CD14-positive monocyte (primary cell): ENCODE measurements at regions not wholly inside any gene's neighbourhood (a gene's known extent, or its start where the extent isn't known, plus 50 kb on each side); places are given as distances from the start of the nearest gene placed in this dataset.
"Not testable (repeated sequence)": the region's sequence is repeated elsewhere in the genome, so short reads cannot be mapped to it uniquely, and the experiment has no call there.

Source experiments
- DNase-seq, 3 donors: peaks; one replicate each; pipeline ENCODE4 v3.0.0-alpha.2; 2011 to 2022
- H2AFZ ChIP-seq: 2 replicates; pipeline ENCODE4 v1.6.0; 2012; ENCODE audit warnings: mild to moderate bottlenecking, low read depth, low read length, inconsistent platforms; ENCODE audit not compliant: insufficient read depth, poor library complexity, severe bottlenecking
- H3K27ac ChIP-seq, 2 donors: 1 replicate in 1 of 2; 2 replicates in 1 of 2; pipeline ENCODE4 v1.5.1; 2012 to 2013; ENCODE audit warnings: low read length in 2 of 2, control low read depth in 1 of 2, inconsistent platforms in 1 of 2, low read depth in 1 of 2, mild to moderate bottlenecking in 1 of 2
- H3K27me3 ChIP-seq, 2 donors: one replicate each; pipeline versions ENCODE4 v1.6.0 to v1.6.1; 2011 to 2013; ENCODE audit warnings: low read length in 2 of 2; ENCODE audit not compliant: control insufficient read depth in 2 of 2, insufficient read depth in 2 of 2
- H3K36me3 ChIP-seq, 2 donors: replicated peaks in 1 of 2; 1 replicate in 1 of 2; 2 replicates in 1 of 2; pipeline versions ENCODE4 v1.5.1 to v1.6.1; 2012 to 2013; ENCODE audit warnings: low read length in 2 of 2, control low read depth in 1 of 2, inconsistent platforms in 1 of 2, mild to moderate bottlenecking in 1 of 2; ENCODE audit not compliant: insufficient read depth in 2 of 2, control insufficient read depth in 1 of 2
- H3K4me1 ChIP-seq, 2 donors: 1 replicate in 1 of 2; 2 replicates in 1 of 2; pipeline versions ENCODE4 v1.5.1 to v1.6.1; 2012 to 2013; ENCODE audit warnings: low read length in 2 of 2, control low read depth in 1 of 2, inconsistent platforms in 1 of 2, mild to moderate bottlenecking in 1 of 2, moderate library complexity in 1 of 2; ENCODE audit not compliant: insufficient read depth in 2 of 2, control insufficient read depth in 1 of 2
- H3K4me2 ChIP-seq: replicated peaks from 2 replicates; pipeline ENCODE3; 2012; ENCODE audit warnings: low read length, moderate library complexity, mild to moderate bottlenecking; ENCODE audit not compliant: poor library complexity, severe bottlenecking; ENCODE audit errors: extremely low read depth
- H3K4me3 ChIP-seq, 3 experiments: fragments of 200-600 bp in 1 of 3; sonication (generic) in 1 of 3; replicated peaks in 1 of 3; 1 replicate in 2 of 3; 2 replicates in 1 of 3; pipeline ENCODE4 v1.5.1; 2011 to 2013; ENCODE audit warnings: low read length in 3 of 3, mild to moderate bottlenecking in 3 of 3, control low read depth in 2 of 3, low read depth in 2 of 3, inconsistent platforms in 1 of 3, moderate library complexity in 1 of 3
- H3K79me2 ChIP-seq: 2 replicates; pipeline ENCODE4 v1.6.0; 2012; ENCODE audit warnings: mild to moderate bottlenecking, control low read depth, inconsistent platforms, low read length, moderate library complexity; ENCODE audit not compliant: insufficient read depth
- H3K9ac ChIP-seq: 2 replicates; pipeline ENCODE4 v1.6.0; 2017; ENCODE audit warnings: low read length, mild to moderate bottlenecking; ENCODE audit not compliant: insufficient read depth, poor library complexity, severe bottlenecking
- H3K9me3 ChIP-seq, 2 donors: replicated peaks in 1 of 2; 1 replicate in 1 of 2; 2 replicates in 1 of 2; pipeline versions ENCODE4 v1.5.1 to v1.6.1; 2012 to 2013; ENCODE audit warnings: low read length in 2 of 2, control low read depth in 1 of 2; ENCODE audit not compliant: control insufficient read depth in 1 of 2, insufficient read depth in 1 of 2
- H4K20me1 ChIP-seq: 2 replicates; pipeline ENCODE4 v1.6.0; 2012; ENCODE audit warnings: mild to moderate bottlenecking, low read length, control low read depth, moderate library complexity; ENCODE audit not compliant: insufficient read depth
- H3K27ac Mint-ChIP-seq, 7 donors: one replicate each; pipeline ENCODE4 v1.8.0; 2020; ENCODE audit warnings: mild to moderate bottlenecking in 7 of 7, mixed read lengths in 7 of 7, moderate library complexity in 6 of 7, inconsistent platforms in 2 of 7
- H3K27me3 Mint-ChIP-seq, 3 donors: one replicate each; pipeline ENCODE4 v1.8.0; 2021 to 2022; ENCODE audit warnings: low read depth in 3 of 3, mild to moderate bottlenecking in 3 of 3, mixed read lengths in 3 of 3, moderate library complexity in 3 of 3, inconsistent platforms in 1 of 3
- H3K36me3 Mint-ChIP-seq, 2 donors: one replicate each; pipeline ENCODE4 v1.8.0; 2020; ENCODE audit warnings: mixed read lengths in 2 of 2, inconsistent platforms in 1 of 2, mild to moderate bottlenecking in 1 of 2
- H3K4me1 Mint-ChIP-seq: one replicate; pipeline ENCODE4 v1.8.0; 2020; ENCODE audit warnings: mild to moderate bottlenecking, mixed read lengths
- H3K4me3 Mint-ChIP-seq, 2 donors: one replicate each; pipeline ENCODE4 v1.8.0; 2020; ENCODE audit warnings: mild to moderate bottlenecking in 2 of 2, mixed read lengths in 2 of 2, moderate library complexity in 1 of 2
- H3K9me3 Mint-ChIP-seq, 7 donors: one replicate each; pipeline ENCODE4 v1.8.0; 2020 to 2022; ENCODE audit warnings: mixed read lengths in 7 of 7, mild to moderate bottlenecking in 6 of 7, moderate library complexity in 6 of 7, inconsistent platforms in 2 of 7
- WGBS: methylation state at CpG from one replicate; pipeline ENCODE4 v1.1.5; 2013; ENCODE audit warnings: missing lambda C conversion rate; ENCODE audit not compliant: insufficient coverage; 5-methylcytosine and 5-hydroxymethylcytosine counted together
- intact Hi-C, 2 donors: fragments of 100-400 bp; cut with micrococcal nuclease; formaldehyde crosslinking; loops; one replicate each; pipeline versions ENCODE4 v1.15.0 to v1.15.1; 2023
- TF ChIP-seq, protein P1 (sequence below): fragments of 200-600 bp; IDR thresholded peaks from one replicate; pipeline ENCODE4 v1.8.0; 2022; ENCODE audit warnings: antibody characterized with exemption, mild to moderate bottlenecking

DNA sequence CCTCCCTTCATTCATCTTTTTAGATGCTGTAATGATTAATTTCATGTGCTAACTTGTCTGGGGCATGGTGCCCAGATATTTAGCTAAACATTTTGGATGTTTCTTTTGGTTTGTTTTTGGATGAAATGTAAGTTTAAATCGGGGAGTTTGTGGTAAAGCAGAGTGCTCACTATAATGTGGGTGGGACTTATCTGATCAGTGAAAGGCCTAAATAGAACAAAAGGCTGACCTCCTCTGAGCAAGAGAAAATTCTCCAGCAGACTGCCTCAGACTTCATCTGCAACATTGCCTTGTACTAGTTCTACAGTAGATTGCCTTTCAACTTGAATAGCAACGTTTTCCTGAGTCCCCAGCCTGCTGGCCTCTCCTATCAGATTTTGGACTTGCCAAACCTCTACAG is 183.6 kb downstream of the S1PR1 start:
- Histone ChIP-seq H3K27ac (no peak overlapping the region), H3K4me3 (no peak overlapping the region), H3K79me2 (no peaks in the 10 kb centered on the region), H3K36me3 (no peaks in the 10 kb centered on the region), H3K4me1 (no peaks in the 10 kb centered on the region), H3K27me3 (no peaks in the 10 kb centered on the region), H3K9me3 (no peaks in the 10 kb centered on the region), H4K20me1 (no peaks in the 10 kb centered on the region), H2AFZ (no peak overlapping the region), H3K9ac (no peak overlapping the region), H3K4me2 (no peak overlapping the region)
- H3K36me3 Mint-ChIP-seq: no peaks in the 10 kb centered on the region
- no peak overlapping the region for H3K4me3 Mint-ChIP-seq
- H3K4me1 Mint-ChIP-seq: no peaks in the 10 kb centered on the region
- peaks cover 0 to 4% (median 2%) of the 10 kb centered on the region in 7 donors for H3K9me3 Mint-ChIP-seq
- DNase-seq: no peak
- 100% methylated on average over 1 of the region's 2 CpGs for WGBS
- intact Hi-C loops: no loop called here
- TF ChIP-seq, protein P1, sequence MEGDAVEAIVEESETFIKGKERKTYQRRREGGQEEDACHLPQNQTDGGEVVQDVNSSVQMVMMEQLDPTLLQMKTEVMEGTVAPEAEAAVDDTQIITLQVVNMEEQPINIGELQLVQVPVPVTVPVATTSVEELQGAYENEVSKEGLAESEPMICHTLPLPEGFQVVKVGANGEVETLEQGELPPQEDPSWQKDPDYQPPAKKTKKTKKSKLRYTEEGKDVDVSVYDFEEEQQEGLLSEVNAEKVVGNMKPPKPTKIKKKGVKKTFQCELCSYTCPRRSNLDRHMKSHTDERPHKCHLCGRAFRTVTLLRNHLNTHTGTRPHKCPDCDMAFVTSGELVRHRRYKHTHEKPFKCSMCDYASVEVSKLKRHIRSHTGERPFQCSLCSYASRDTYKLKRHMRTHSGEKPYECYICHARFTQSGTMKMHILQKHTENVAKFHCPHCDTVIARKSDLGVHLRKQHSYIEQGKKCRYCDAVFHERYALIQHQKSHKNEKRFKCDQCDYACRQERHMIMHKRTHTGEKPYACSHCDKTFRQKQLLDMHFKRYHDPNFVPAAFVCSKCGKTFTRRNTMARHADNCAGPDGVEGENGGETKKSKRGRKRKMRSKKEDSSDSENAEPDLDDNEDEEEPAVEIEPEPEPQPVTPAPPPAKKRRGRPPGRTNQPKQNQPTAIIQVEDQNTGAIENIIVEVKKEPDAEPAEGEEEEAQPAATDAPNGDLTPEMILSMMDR: no peak
- no peak overlapping the region for H3K27ac Mint-ChIP-seq
- H3K27me3 Mint-ChIP-seq: no peaks in the 10 kb centered on the region

DNA sequence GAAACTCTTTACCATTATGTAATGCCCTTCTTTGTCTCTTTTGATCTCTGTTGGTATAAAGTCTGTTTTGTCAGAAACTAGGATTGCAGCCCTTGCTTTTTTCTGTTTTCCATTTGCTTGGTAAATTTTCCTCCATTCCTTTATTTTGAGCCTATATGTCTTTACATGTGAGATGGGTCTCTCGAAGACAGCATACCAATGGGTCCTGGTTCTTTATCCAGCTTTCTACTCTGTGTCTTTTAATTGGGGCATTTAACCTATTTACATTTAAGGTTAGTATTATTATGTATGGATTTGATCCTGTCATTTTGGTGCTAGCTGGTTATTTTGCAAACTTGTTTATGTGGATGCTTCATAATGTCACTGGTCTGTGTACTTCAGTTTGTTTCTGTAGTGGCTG is 191.3 kb downstream of the S1PR1 start:
- H3K4me1 Mint-ChIP-seq, H3K9me3 ChIP-seq, DNase-seq, H2AFZ ChIP-seq, H3K79me2 ChIP-seq, H3K27me3 ChIP-seq, H3K27me3 Mint-ChIP-seq, H3K4me3 ChIP-seq, H3K9ac ChIP-seq, H3K4me1 ChIP-seq, H3K27ac Mint-ChIP-seq, H3K36me3 ChIP-seq, intact Hi-C loops, H3K4me2 ChIP-seq, H3K4me3 Mint-ChIP-seq, H3K27ac ChIP-seq, H3K9me3 Mint-ChIP-seq, H3K36me3 Mint-ChIP-seq, H4K20me1 ChIP-seq: not testable (repeated sequence)
- WGBS: no CpG with 5 or more reads among the region's 1 CpG
